HepG2 (cell line): ENCODE measurements at regions not wholly inside any gene's neighbourhood (a gene's known extent, or its start where the extent isn't known, plus 50 kb on each side); places are given as distances from the start of the nearest gene placed in this dataset.
"Not testable (repeated sequence)": the region's sequence is repeated elsewhere in the genome, so short reads cannot be mapped to it uniquely, and the experiment has no call there.

Source experiments
- ATAC-seq: fragments of 200-7000 bp; cut with Tn5 transposase; 3 replicates; pipeline ENCODE4 v1.9.1; 2020; ENCODE audit warnings: mild to moderate bottlenecking, moderate library complexity
- BruUV-seq: library from RNA; stranded (reverse); fragments of 400-500 nt; replicated peaks from 2 replicates; lab custom pipeline; 2021; lab: Mats Ljungman, UMichigan
- CTCF ChIA-PET: fragments of 300-600 bp; formaldehyde crosslinking; extraction: SDS; loops from one replicate; lab custom pipeline; 2021; ENCODE audit warnings: low total read pairs, inconsistent platforms, low intra/inter-chr PET ratio; lab: Yijun Ruan, JAX
- POLR2A ChIA-PET: fragments of 350-600 bp; sonication (Branson Sonifier 250); formaldehyde crosslinking; loops from one replicate; lab custom pipeline; 2020; ENCODE audit warnings: antibody characterized with exemption, inconsistent platforms; lab: Yijun Ruan, JAX
- DNase-seq: peaks from one replicate; pipeline ENCODE4 v3.0.0-alpha.2; 2015; ENCODE audit warnings: low spot score
- FAIRE-seq: peaks from 3 replicates; lab custom pipeline; 2011; peaks lifted over from hg19 to GRCh38; lab: Jason Lieb, UNC
- H2AFZ ChIP-seq: one replicate; pipeline ENCODE4 v1.6.1; 2011; ENCODE audit warnings: low read length, inconsistent platforms
- H3K27ac ChIP-seq: fragments of 300-600 bp; 3 replicates; pipeline ENCODE4 v1.8.0; 2011; ENCODE audit warnings: mixed run types, mild to moderate bottlenecking, mixed read lengths, low read length, inconsistent platforms; ENCODE audit not compliant: insufficient read depth; ENCODE audit errors: extremely low read length
- H3K27me3 ChIP-seq, 2 experiments: fragments of 200-600 bp in 1 of 2; 2 replicates in 1 of 2; 3 replicates in 1 of 2; pipeline versions ENCODE4 v1.6.0 to v1.8.0; 2011; ENCODE audit warnings: low read length in 2 of 2, mild to moderate bottlenecking in 2 of 2, moderate library complexity in 2 of 2, inconsistent platforms in 1 of 2; ENCODE audit not compliant: insufficient read depth in 2 of 2, control insufficient read depth in 1 of 2
- H3K36me3 ChIP-seq, 2 experiments: fragments of 200-600 bp in 1 of 2; replicated peaks in 1 of 2; 2 replicates in 1 of 2; 3 replicates in 1 of 2; pipeline versions ENCODE4 v1.5.1 to v1.8.0; 2011; ENCODE audit warnings: low read length in 2 of 2, inconsistent platforms in 1 of 2; ENCODE audit not compliant: insufficient read depth in 2 of 2, control insufficient read depth in 1 of 2
- H3K4me1 ChIP-seq: 2 replicates; pipeline ENCODE4 v1.5.1; 2012; ENCODE audit warnings: low read length, inconsistent platforms; ENCODE audit not compliant: insufficient read depth
- H3K4me2 ChIP-seq: 2 replicates; pipeline ENCODE4 v1.6.0; 2011; ENCODE audit warnings: low read depth, low read length, inconsistent platforms
- H3K4me3 ChIP-seq, 3 experiments: fragments of 200-600 bp in 1 of 3; sonication (generic), shearing (Covaris generic) in 1 of 3; replicated peaks in 1 of 3; 2 replicates each; pipeline ENCODE4 v1.5.1; 2011 to 2016; ENCODE audit warnings: low read length in 3 of 3, inconsistent platforms in 2 of 3, low read depth in 2 of 3, mild to moderate bottlenecking in 2 of 3, control low read depth in 1 of 3, mixed read lengths in 1 of 3; ENCODE audit not compliant: insufficient read depth in 1 of 3
- H3K79me2 ChIP-seq: one replicate; pipeline ENCODE4 v1.6.1; 2011; ENCODE audit warnings: low read length, inconsistent platforms; ENCODE audit not compliant: insufficient read depth
- H3K9ac ChIP-seq: 2 replicates; pipeline ENCODE4 v1.6.0; 2011; ENCODE audit warnings: mild to moderate bottlenecking, low read depth, low read length, inconsistent platforms; ENCODE audit not compliant: insufficient read depth
- H3K9me3 ChIP-seq: 2 replicates; pipeline ENCODE4 v1.5.1; 2012; ENCODE audit warnings: mild to moderate bottlenecking, low read length
- H4K20me1 ChIP-seq: 2 replicates; pipeline ENCODE4 v1.6.0; 2011; ENCODE audit warnings: inconsistent platforms, mild to moderate bottlenecking, low read length, moderate library complexity; ENCODE audit not compliant: insufficient read depth
- HNRNPUL1 ChIP-seq: fragments of 200-400 bp; formaldehyde crosslinking; IDR thresholded peaks from 2 replicates; pipeline ENCODE4 v1.6.1; 2017; ENCODE audit warnings: low read depth, mild to moderate bottlenecking, low read length, moderate library complexity
- KLF15 ChIP-seq: sonication (generic); formaldehyde crosslinking; IDR thresholded peaks from 2 replicates; pipeline ENCODE4 v1.8.1; 2023; ENCODE audit warnings: borderline replicate concordance, mild to moderate bottlenecking, inconsistent platforms, missing genetic modification reagents, mixed read lengths
- TBP ChIP-seq: sonication (generic); formaldehyde crosslinking; IDR thresholded peaks from 2 replicates; pipeline ENCODE4 v1.5.0; 2020; ENCODE audit warnings: missing genetic modification reagents
- WGBS: methylation state at CpG from one replicate; pipeline ENCODE4 v1.1.6; 2017; ENCODE audit warnings: low lambda C conversion rate; 5-methylcytosine and 5-hydroxymethylcytosine counted together
- in situ Hi-C: cut with HindIII; loops from 2 replicates; pipeline ENCODE4 v1.10.0; 2017; ENCODE audit warnings: low pct_unique_long_range_greater_than_20kb; ENCODE audit not compliant: extremely low pct_ligation_motif_present
- intact Hi-C: fragments of 100-400 bp; cut with micrococcal nuclease; formaldehyde crosslinking; loops from one replicate; pipeline ENCODE4 v1.10.0; 2022; ENCODE audit not compliant: unreplicated experiment

DNA sequence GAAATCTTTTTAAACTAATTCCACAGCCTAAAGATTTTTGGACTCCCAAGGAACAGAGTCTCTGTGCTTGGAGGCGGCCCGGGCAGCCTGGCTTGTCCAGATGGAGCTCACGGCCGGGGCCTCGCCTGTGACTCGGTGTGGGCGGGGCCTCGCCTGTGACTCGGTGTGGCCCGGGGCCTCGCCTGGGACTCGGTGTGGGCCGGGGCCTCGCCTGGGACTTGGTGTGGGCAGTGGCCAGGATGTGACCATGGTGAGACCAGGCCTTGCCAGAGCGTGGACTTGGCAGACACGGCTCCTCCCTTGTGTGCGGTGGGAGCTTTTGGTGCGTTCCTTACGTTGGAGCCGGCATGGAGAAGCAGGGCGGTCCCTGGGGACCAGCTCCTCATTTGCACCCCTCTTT, 92.3 kb downstream of the METRNL start (continued):
- TF ChIP-seq KLF15 (CRISPR knock-in tag) (no peak), HNRNPUL1 (no peak), TBP (CRISPR knock-in tag) (no peak)

DNA sequence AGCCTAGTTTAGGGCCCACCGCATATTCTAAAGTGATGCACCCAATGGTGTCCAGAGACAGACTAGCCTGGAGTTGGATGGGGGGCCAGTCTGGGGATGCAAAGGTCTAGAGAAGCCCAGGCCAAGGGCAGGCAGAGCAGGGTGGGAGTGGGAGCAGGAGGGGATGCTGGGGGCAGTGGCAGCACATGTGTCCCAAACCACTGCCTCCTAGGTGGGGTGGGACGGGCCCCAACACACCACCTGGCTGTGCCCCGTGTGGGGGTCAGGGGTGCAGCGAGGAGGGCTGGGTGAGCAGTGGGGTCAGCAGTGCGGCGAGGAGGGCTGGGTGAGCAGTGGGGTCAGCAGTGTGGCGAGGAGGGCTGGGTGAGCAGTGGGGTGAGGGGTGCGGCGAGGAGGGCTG, 92.7 kb downstream of the METRNL start:
- ATAC-seq, H3K36me3 ChIP-seq, BruUV-seq, H3K27ac ChIP-seq, H2AFZ ChIP-seq, POLR2A ChIA-PET, in situ Hi-C loops, H3K4me3 ChIP-seq, H3K4me2 ChIP-seq, H3K9me3 ChIP-seq, H3K9ac ChIP-seq, DNase-seq, FAIRE-seq, intact Hi-C loops, H3K79me2 ChIP-seq, CTCF ChIA-PET: not testable (repeated sequence)
- 73% methylated on average over 9 of the region's 9 CpGs for WGBS
- Histone ChIP-seq H3K4me1 (peaks cover 25% of the 10 kb centered on the region), H3K27me3 (peaks cover 12 to 46% of the 10 kb centered on the region in 2 experiments), H4K20me1 (peaks cover 14% of the 10 kb centered on the region; the same call in 1 of the 2 replicates)

GRCh38 chr17:83172646-83173045, 93.2 kb downstream of the METRNL start:
- intact Hi-C loops, POLR2A ChIA-PET, ATAC-seq, H3K9ac ChIP-seq, DNase-seq, H3K4me3 ChIP-seq, BruUV-seq, FAIRE-seq, CTCF ChIA-PET, H3K4me2 ChIP-seq, H3K79me2 ChIP-seq, H2AFZ ChIP-seq, H3K36me3 ChIP-seq, in situ Hi-C loops, H3K27ac ChIP-seq, H3K9me3 ChIP-seq: not testable (repeated sequence)
- peaks cover 17 to 52% of the 10 kb centered on the region in 2 experiments for H3K27me3 ChIP-seq
- WGBS = 82% methylated on average over 20 of the region's 20 CpGs
- peaks cover 14% of the 10 kb centered on the region; the same call in 1 of the 2 replicates for H4K20me1 ChIP-seq
- peaks cover 25% of the 10 kb centered on the region for H3K4me1 ChIP-seq
